ENCODE measurements at regions not wholly inside any gene's neighbourhood (a gene's known extent, or its start where the extent isn't known, plus 50 kb on each side); places are given as distances from the start of the nearest gene placed in this dataset.

DNA sequence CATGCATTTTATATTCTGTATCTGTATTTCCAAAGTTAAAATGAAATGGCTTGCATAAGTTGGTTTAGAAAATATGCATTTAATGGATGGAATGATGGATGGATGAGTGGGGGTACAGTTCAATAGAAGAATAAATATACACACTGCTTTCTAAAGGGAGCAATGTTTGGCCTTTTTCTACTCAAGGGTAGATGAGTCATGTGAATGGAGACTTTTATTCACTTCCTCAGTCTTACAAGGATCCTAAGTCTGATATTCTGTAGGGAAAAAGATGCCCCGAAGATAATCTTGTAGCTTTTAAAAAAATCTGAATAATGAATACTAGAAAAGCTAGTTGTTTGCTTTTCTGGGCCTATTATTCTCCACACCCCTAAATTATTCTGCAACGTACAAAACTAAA lies 2112.1 kb downstream of the MAT2B start:
- no peak for DNase-seq

DNA sequence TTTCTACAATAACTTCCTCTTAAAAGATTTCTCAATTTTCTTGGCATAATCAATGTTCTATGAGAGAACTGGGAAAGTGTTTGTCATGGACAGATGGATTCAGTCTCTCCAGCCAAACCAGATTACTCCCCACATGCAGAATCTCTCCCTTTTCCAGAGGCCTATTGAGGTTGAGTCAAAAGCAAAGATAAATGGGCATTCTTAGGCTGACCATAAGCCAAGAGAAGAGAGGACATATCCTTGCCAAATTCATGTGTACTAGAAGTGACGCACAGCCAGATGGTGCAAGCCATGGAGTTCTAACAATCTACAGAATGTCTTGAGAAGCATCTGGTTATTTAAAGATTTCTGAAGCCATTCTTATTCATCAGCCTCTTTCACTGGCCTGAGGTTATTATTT lies 2115.0 kb downstream of the MAT2B start:
- no peak for DNase-seq

DNA sequence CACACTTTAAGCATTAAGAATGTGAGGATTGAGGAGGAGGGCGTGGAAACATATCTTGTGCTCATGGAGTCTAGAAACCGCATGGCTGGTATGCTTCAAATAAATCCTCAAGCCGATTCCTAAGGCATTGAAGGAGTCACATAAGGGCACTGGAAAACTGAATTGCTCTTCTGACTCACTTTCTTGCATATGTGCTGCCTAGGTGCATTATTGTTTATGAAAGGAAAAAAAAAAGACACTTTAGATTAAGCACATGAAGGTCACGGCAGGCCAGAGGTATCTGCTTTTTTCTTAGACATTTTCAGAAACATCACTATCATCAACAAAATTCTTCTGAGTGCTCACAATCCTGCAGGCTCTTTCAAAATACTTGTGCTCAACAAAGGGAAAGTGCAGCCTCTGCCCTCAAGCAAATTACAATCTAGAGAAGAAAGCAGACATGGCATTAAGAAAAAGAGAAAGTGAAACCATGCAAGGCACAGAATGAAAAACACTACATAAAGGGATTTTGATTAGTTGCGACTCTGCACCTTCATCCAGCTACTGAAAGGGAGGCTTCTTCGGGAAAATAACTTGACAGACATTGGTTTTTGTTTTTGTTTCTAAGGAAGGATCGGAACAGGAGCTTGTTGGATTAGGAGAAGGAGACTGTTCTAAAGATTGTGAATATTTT lies 2117.6 kb downstream of the MAT2B start:
- no peak for DNase-seq

DNA sequence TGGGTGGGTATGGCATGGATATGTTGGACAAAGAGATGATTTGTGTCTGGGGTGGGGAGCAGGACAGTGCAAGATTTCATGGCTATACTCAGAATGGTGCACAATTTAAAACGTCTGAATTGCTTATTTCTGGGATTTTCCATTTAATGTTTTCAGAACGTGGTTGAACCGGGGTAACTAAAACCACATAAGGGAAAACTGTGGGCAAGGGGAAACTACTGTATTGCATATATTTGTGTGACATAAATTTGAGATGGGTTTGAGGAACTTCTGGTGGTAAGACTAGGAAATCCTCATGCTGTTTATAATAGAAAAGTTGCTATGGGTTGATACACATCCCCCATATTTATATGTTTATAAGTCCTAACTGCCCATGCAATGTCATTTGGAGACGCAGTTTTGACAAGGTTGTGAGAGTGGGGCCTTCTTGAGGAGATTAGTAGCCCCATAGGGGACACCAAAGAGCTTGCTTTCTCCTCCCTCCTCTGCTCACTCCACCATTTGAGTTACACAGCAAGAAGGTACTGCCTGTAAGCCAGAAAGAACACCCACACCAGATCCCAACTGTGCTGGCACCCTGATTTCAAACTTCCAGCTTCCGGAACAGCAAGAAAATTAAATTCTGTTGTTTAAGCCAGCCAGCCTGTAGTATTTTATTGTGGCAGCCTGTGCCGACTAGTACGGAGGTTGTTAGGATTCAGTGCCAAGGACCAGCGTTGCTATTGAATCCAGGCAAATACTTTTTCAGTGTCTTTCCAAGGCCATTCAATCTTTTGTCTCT lies 2118.9 kb downstream of the MAT2B start:
- DNase-seq: peak in 1 of 2 donors; percentile 30

DNA sequence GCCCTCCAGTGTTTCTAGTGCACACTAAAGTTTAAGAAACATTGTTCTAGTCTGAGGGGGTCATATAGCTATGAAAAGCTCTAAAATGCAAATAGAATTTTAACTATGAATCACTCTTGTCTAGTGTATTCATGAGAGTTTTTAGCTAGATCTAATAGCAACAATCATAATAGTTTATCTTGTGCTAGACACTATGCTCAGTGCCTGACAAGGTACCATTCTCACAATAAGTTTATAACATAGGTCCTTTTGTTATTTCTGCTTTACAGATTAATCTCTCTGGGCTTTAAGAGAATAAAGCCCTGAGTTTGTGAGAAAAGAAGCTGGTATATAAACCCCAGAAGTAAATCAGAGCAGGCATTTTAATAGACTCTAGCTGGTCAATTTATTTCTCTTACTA lies 2120.7 kb downstream of the MAT2B start:
- DNase-seq: no peak

DNA sequence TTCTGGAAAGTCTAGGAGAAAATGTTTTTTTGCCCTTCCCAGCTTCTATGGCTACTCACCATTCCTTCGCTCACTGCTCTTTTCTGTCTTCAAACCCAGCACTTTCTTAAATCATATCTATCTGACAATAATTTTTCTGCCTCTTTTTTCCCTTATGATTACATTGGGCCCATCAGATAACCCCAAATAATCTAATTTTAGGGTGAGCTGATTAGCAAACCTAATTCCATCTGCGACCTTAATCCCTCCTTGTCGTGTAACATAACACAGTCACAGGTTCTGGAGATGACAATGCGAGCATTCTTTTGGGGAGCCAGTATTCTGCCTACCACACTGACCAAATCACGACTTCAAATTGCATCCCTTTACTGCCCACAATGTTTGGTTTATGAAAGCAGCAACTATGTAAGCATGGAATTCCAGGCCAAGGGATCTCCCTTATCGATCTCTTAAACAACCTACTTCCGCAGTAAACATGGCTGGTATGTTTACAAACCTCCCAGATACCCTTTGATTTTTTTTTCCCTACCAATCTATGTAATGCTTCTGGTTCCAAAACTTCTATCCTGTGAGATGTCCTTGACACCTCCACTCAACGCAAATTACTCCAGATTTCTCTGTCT lies 2122.2 kb downstream of the MAT2B start:
- no peak for DNase-seq

DNA sequence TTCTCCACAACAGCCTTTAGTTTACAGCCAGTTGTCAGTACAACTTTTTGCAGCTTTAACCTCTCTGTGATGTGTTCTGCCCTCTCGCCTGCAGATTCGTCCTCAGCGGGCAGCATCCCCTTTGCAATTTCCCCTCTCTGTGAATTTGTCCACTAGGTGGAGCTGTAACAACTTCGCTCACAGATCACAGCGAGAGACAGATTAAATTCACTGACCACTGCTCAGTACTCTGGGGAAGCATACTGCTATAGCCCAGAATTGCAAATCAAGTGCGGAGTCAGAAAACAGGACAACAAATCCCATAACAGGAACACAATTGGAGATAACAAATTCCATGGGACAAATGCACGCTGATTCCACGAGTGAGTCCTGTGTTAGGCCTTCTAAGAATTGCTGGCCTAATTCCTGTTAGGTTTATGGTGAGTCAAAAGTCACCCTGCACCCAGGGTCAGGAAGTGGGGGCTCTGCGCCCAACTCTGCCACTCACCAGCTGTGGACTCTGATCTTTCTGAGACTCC lies 2124.9 kb downstream of the MAT2B start:
- peak; percentile 48 to 81 for DNase-seq

DNA sequence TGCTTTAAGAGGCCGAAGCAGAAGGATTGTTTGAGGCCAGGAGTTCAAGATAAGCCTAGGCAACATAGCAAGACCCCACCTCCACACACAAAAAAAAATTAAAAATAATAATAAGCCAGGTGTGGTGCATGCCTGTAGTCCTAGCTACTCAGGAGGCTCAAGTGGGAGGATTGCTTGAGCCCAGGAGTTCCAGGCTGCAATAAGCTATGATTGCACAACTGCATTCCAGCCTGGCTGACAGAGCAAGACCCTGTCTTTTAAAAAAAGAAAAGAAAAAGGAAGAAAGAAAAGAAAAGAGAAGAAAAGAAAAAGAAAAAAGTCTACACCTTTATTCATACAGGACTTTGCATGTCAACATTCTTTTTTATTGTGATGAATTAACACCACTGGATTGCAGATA lies 2125.8 kb downstream of the MAT2B start:
- DNase-seq: no peak

DNA sequence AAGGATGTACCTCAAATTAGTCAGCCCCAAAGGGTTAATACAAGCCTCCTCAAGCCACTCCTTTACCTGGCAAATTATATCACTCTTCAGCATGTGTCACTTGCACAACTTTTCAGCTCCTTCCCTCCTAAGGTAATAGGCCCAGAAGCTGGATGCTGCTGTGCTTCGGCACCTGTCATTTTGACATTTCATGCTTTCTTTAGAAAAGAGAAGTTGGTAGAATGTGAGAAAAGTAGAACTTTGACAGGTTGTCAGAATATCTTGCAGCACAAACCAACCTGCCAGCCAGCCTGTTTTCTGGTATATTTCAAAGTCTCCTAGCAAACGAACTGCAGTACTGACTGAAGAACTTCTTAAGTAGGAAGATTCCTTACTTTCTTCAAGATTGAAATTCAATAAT lies 2136.9 kb downstream of the MAT2B start:
- DNase-seq: no peak

DNA sequence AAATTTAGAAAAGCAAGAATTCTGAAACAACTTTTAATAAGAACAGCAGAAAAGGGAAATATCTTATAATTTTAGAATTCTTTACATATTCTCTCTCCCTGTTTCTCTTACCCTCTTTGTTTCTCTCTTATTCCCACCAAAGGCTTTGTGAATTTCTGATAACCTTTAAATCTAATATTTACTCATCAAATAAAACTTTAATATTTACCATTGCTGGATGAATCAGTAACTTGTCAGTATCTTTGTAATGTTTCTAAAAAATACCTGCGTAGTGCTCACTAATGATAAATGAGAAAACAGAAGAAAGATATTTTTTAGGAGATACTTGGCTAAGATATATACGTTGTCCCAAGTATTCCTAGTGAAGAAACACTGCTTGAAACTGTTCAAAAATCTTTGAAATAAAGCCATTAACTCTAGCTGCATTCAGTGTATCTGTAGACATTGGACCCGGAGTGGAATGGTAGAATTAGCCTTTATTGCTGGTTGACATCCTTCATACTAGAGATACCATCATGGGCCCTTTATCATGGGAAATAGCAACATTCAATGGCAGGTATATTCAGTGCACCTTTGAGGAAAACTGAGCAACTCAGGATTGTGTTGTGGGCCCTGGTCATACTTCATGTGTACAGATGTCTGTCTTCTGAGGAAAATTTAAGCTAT lies 2160.4 kb downstream of the MAT2B start:
- DNase-seq: no peak

DNA sequence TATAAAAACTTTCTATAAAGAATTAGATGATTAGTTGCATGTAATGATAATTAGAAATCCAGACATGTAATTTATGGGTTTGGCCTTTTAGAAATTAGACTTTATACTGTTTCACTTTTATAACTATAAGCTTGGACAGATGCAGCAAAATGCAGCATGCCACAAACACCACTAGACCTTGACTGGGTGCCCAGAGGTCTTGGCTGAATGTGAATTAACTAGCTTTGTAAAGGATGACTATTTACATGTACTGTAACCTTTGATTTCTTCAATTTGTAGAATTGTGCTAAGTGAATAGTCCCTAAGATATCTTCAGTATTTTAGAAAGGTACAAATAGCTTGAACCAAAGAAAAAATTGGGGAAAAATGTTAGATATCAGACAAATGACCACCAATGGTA lies 2168.1 kb downstream of the MAT2B start:
- DNase-seq: no peak

DNA sequence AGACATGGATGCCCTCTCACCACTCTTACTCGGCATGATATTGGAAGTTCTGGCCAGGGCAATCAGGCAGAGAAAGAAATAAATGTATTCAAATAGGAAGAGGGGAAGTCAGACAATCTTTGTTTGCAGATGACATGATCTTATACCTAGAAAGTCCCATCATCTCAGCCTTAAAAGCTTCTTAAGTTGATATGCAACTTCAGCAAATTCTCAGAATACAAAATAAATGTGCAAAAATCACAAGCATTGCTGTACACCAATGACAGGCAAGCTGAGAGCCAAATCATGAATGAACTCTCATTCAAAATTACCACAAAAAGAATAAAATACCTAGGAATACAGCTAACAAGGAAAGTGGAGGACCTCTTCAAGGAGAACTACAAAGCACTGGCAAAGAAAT lies 2190.4 kb downstream of the MAT2B start:
- DNase-seq: no peak

DNA sequence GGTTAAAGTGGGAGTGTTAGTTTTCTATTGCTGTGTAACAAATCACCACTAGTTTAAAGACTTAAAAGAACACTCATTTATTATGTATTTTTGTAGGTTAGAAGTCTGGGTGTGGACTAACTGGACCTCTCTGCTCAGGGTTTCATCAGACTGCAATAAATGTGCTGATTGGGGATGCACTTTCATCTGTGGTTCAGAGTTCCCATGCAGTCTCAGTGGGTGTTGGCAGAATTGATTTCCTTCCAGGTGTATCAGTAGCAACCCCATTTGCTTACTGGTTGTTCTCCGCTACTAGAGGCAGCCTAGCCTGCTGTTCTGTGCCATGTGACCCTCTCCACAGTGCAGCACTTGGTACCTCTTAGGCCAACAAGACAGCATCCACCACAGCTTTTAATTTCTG lies 2200.5 kb downstream of the MAT2B start:
- no peak for DNase-seq

DNA sequence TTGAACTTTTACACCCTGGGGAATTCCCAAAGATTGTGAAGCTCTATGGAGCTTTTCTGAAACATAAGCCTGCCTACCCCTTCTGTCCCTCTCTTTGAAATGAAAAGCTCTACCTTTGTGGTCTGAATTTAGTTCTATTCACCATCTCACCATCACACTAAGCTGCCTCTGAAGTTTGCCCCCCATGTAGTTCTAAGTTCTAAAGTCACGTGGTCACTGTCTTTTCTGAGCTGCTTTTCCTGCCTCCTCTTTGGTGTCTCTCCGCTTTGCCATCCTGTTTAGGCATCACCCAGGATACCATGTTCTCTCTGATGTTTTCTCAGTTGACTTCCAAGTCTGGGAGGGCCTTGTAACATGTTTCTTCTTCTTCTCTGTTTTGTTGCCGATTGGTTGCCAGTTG lies 2206.6 kb downstream of the MAT2B start:
- no peak for DNase-seq

DNA sequence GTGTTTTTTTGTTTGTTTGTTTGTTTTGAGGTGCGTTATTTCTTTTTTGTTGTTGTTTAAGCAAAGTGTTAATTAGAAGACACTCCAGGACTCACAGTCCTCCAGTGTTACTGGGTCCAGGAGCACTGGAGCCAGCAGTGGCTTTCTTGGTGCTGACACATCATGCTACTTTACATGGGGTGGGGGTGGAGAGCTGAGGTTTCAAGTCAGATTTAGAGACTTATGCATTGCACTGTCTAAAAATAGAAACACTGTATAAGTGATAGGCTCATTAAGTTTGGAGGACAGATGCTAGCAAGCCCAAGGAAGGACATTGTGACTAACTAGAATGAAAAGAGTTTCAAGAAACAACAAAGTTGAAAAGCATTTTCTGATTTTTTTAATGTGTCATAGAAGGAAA lies 2209.2 kb downstream of the MAT2B start:
- no peak for DNase-seq

DNA sequence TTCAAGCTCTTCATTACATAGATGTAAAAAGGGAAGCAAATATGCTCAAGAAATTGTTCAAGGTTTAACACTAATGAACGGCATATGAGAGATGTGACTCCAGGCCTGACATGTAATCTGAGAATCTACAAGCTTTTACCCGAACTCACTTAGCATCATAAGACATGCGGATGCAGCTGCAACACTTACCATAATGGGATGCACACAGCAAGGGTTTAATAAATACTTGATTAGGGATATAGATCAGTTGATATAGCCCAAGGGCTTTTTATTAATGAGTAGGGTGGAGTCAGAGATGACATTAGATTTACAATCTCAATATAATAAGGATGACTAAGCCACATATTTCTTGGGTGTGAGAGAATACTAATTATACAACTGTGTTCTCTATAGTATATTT lies 2215.5 kb downstream of the MAT2B start:
- no peak for DNase-seq

DNA sequence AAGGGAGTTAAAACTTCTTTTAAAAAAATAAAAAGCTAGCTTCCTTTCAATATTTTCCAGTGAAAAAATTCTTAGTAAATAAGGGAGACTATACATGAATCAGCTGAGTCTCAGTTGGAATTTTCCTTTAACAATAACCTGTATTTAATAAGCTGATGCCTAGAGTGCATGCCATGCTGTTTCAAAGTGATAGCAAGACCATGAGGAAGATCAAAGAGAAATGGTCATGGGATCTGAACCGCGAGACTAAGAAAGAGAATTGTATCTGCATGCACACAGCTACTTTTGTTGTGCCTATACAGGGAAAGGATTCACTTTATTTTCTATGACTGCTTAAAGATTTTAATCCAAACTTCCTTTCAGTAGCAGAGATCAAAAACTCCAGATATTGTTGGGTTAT lies 2217.0 kb downstream of the MAT2B start:
- no peak for DNase-seq

DNA sequence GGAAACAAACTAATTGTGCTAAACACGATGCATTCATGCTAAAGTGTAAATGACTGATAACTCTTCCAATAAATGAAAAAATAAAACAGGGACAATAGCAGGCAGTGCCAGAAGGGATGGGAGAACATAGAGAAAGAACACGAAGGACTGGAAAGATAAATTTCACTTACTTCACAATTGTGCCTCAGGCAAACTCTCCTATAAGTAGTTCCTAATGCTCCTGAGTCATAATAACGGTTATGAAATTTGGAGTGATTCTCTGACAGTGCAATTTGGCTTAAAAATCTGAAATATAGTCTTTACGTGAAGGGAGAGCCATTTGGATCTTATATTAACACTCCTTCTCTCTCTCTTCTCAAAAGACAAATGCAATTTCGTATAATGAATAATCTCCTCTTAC lies 2218.5 kb downstream of the MAT2B start:
- no peak for DNase-seq

DNA sequence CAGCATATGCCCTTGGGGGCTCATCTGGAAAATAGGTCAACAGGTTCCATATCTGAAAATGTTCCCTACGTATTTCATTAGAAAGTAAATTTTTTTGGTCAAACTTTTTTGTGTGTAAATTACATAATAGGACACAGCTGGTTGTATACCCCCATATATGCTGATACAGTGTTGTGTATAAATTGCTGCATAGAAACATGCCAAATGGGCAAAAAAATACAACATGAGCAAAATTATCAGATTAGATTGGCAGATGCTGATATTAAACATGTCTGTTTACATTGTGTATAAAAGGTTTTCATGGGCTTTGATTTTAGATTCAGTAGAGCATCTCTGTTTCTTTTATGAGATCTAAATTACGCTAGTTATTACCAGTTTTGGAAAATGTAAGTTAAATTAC lies 2223.0 kb downstream of the MAT2B start:
- DNase-seq: no peak

DNA sequence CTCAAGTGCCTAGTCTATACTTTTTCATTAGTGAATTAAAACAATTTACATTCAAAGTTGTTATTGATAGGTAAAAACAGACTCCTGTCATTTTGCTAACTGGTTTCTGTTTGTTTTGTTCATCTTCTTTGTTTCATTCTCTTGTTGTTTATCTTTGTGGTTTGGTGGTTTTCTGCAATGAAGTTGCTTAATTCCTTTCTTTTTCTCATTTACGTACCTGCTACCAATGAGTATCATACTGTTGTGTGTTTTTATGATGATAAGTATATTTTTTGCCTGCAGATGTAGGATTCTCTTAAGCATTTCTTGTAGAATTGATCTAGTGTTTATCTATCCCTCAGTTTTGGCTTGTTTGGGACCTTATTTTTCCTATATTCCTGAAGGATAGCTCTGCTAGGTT lies 2230.0 kb downstream of the MAT2B start:
- no peak for DNase-seq

DNA sequence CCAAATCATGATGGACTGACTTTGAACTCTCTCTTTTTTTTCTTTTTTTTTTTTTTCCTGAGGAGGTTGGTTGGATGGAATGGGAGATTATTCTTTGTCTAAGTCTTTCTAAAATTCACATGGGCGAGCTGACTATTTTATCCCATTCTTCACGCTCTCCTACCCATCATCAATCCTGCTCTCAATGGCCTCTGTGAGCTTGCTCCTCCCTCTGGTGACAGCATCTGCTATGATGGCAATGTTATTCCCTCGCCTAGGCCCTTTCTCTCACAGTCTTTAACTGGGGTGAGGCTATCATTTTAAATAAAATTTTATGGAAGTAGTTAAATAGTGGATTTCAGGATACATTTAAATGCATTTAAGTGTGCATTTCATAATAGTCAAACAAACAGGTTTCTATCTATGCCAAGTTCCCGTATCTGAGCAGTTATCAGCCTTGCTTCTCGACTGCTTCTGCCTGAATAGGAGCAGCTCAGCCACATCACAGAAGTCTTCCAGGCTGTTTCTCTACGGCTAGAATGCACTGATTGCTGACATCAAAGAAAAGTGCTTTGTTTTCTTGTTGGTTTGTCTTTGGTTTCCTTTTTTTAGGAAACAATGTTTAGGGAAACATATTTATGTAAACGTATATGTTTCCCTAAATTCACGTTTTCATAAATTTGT lies 2233.8 kb downstream of the MAT2B start:
- DNase-seq: no peak

DNA sequence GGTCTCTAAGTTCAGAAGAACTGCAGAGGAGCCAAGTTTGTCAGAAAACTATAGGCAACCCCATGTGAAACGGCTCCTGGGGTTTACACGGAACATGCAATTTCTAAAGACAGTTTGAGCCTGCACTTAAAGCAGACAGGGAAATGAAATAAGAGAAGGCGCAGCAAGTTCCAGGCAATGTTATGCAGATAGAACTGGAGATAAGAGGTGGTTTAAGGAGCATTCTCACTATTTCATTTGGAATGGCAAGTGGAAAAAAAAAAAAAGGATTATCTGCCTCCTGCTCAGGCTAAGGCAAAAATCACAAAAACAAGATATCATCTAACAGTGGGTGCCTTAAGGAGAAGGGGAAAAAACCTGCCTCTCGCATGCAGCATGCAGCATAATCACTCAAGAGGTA lies 2252.4 kb downstream of the MAT2B start:
- DNase-seq: no peak

DNA sequence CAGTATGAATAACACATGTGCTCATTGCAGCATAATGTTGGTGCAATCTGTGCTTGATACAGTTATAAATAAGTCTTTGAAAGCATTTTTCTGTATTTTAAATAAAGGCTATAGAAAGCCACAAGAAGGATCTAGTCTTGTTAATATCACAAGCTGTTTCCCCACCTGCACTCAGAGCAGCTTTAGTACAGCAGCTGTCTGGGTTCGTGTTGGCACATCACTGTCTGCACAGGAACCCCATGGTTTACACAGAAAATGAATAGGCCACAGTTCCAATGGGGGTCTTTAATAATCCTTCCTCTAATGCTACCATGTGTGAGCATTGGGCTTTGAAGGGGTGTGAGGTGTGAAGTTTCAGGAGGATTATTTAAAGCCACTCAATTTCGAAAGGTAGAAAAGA lies 2269.7 kb downstream of the MAT2B start:
- DNase-seq: peak in 1 of 2 donors; percentile 1
